NB4 (cell line): ENCODE measurements at regions not wholly inside any gene's neighbourhood (a gene's known extent, or its start where the extent isn't known, plus 50 kb on each side); places are given as distances from the start of the nearest gene placed in this dataset.

Source experiments
- CTCF ChIP-seq: IDR thresholded peaks from one replicate; pipeline ENCODE4 v1.5.1; 2012; ENCODE audit warnings: low read depth, low read length
- MYC ChIP-seq: IDR thresholded peaks from 2 replicates; pipeline ENCODE4 v1.6.1; 2011; ENCODE audit warnings: low read depth, low read length
- POLR2A ChIP-seq: IDR thresholded peaks from 2 replicates; pipeline ENCODE4 v1.6.1; 2011; ENCODE audit warnings: mild to moderate bottlenecking; ENCODE audit not compliant: insufficient read length; ENCODE audit errors: extremely low read depth

GRCh38 chr20:11205769-11206362 is 532.1 kb upstream of the JAG1 start:
- TF ChIP-seq CTCF (no peak), POLR2A (no peak), MYC (no peak)
